Liver (tissue), 8 donors: ENCODE measurements at regions not wholly inside any gene's neighbourhood (a gene's known extent, or its start where the extent isn't known, plus 50 kb on each side); places are given as distances from the start of the nearest gene placed in this dataset.

Experiments used
- DNase-seq: peaks from one replicate; pipeline ENCODE4 v3.0.0-alpha.2; 2017; ENCODE audit warnings: low spot score
- H3K27ac ChIP-seq, 2 donors: one replicate each; pipeline ENCODE4 v1.7.0; 2013; ENCODE audit warnings: inconsistent platforms in 2 of 2, low read length in 2 of 2, control low read depth in 1 of 2, low read depth in 1 of 2, mild to moderate bottlenecking in 1 of 2
- H3K27me3 ChIP-seq, 4 donors: one replicate each; pipeline versions ENCODE4 v1.6.1 to v1.7.0; 2013; ENCODE audit warnings: low read length in 3 of 4, inconsistent platforms in 1 of 4, mild to moderate bottlenecking in 1 of 4, moderate library complexity in 1 of 4; ENCODE audit not compliant: control insufficient read depth in 4 of 4, insufficient read depth in 4 of 4
- H3K36me3 ChIP-seq, 4 donors: one replicate each; pipeline versions ENCODE4 v1.6.1 to v1.7.0; 2013; ENCODE audit warnings: low read length in 3 of 4, mild to moderate bottlenecking in 3 of 4, low read depth in 1 of 4, moderate library complexity in 1 of 4; ENCODE audit not compliant: control insufficient read depth in 4 of 4, insufficient read depth in 3 of 4
- H3K4me1 ChIP-seq, 4 donors: one replicate each; pipeline versions ENCODE4 v1.6.1 to v1.7.0; 2013; ENCODE audit warnings: low read length in 3 of 4, mild to moderate bottlenecking in 3 of 4, moderate library complexity in 1 of 4; ENCODE audit not compliant: control insufficient read depth in 4 of 4, insufficient read depth in 4 of 4
- H3K4me3 ChIP-seq, 3 donors: one replicate each; pipeline versions ENCODE4 v1.6.1 to v1.7.0; 2013; ENCODE audit warnings: low read length in 3 of 3, control low read depth in 1 of 3, low read depth in 1 of 3, mild to moderate bottlenecking in 1 of 3
- H3K9ac ChIP-seq, 2 donors: one replicate each; pipeline ENCODE4 v1.7.0; 2013; ENCODE audit warnings: low read length in 2 of 2, mild to moderate bottlenecking in 2 of 2, moderate library complexity in 2 of 2, control low read depth in 1 of 2, low read depth in 1 of 2
- H3K9me3 ChIP-seq, 4 donors: one replicate each; pipeline versions ENCODE4 v1.6.1 to v1.7.0; 2013; ENCODE audit warnings: low read length in 3 of 4; ENCODE audit not compliant: control insufficient read depth in 4 of 4
- EGR1 ChIP-seq, 2 donors: IDR thresholded peaks; 2 replicates each; pipeline ENCODE4 v1.6.1; 2016 to 2018; ENCODE audit warnings: antibody characterized with exemption in 2 of 2, low read depth in 2 of 2
- FOXA1 ChIP-seq: IDR thresholded peaks from 2 replicates; pipeline ENCODE4 v1.6.1; 2016; ENCODE audit warnings: antibody characterized with exemption
- GABPA ChIP-seq, 2 donors: IDR thresholded peaks in 1 of 2; conservative IDR thresholded peaks in 1 of 2; 2 replicates each; pipeline ENCODE4 v1.6.1; 2016; ENCODE audit warnings: antibody characterized with exemption in 2 of 2, mild to moderate bottlenecking in 1 of 2, moderate library complexity in 1 of 2
- HNF4A ChIP-seq, 2 donors: conservative IDR thresholded peaks; 2 replicates each; pipeline ENCODE4 v1.6.1; 2016; ENCODE audit warnings: antibody characterized with exemption in 2 of 2, mild to moderate bottlenecking in 2 of 2
- HNF4G ChIP-seq: IDR thresholded peaks from 2 replicates; pipeline ENCODE4 v1.6.1; 2016; ENCODE audit warnings: antibody characterized with exemption
- JUND ChIP-seq, 2 donors: IDR thresholded peaks; 2 replicates each; pipeline ENCODE4 v1.6.1; 2016; ENCODE audit warnings: antibody characterized with exemption in 2 of 2
- NR2F2 ChIP-seq: IDR thresholded peaks from 2 replicates; pipeline ENCODE4 v1.6.1; 2016; ENCODE audit warnings: antibody characterized with exemption
- RAD21 ChIP-seq, 2 donors: IDR thresholded peaks; 2 replicates each; pipeline ENCODE4 v1.6.1; 2016; ENCODE audit warnings: antibody characterized with exemption in 2 of 2, mild to moderate bottlenecking in 2 of 2
- RXRA ChIP-seq, 2 donors: IDR thresholded peaks; 2 replicates each; pipeline ENCODE4 v1.6.1; 2017 to 2018; ENCODE audit warnings: antibody characterized with exemption in 2 of 2, mild to moderate bottlenecking in 1 of 2
- SP1 ChIP-seq: IDR thresholded peaks from 2 replicates; pipeline ENCODE4 v1.6.1; 2018; ENCODE audit warnings: antibody characterized with exemption, mild to moderate bottlenecking
- TAF1 ChIP-seq: conservative IDR thresholded peaks from 2 replicates; pipeline ENCODE4 v1.6.1; 2016; ENCODE audit warnings: antibody characterized with exemption, mild to moderate bottlenecking
- YY1 ChIP-seq: IDR thresholded peaks from 2 replicates; pipeline ENCODE4 v1.6.1; 2016; ENCODE audit warnings: antibody characterized with exemption, mild to moderate bottlenecking
- WGBS: extraction: QIAGEN DNeasy Blood & Tissue Kit; methylation state at CpG from one replicate; pipeline ENCODE4 v1.1.7; 2013; 5-methylcytosine and 5-hydroxymethylcytosine counted together
- TF ChIP-seq, protein P1 (sequence below): fragments of 150-350 bp; IDR thresholded peaks from 2 replicates; pipeline ENCODE4 v1.5.1; 2017; ENCODE audit warnings: improper control_type of control experiment, low read depth, low read length; ENCODE audit not compliant: missing input control
- TF ChIP-seq, protein P2 (sequence below): IDR thresholded peaks from 2 replicates; pipeline ENCODE4 v1.6.1; 2016; ENCODE audit warnings: antibody characterized with exemption
- TF ChIP-seq, protein P3 (sequence below): IDR thresholded peaks from 2 replicates; pipeline ENCODE4 v1.6.1; 2016; ENCODE audit warnings: antibody characterized with exemption, mild to moderate bottlenecking
- TF ChIP-seq, protein P4 (sequence below): IDR thresholded peaks from 2 replicates; pipeline ENCODE4 v1.6.1; 2016; ENCODE audit warnings: antibody characterized with exemption
- TF ChIP-seq, protein P5 (sequence below): IDR thresholded peaks from 2 replicates; pipeline ENCODE4 v1.6.1; 2016; ENCODE audit warnings: antibody characterized with exemption
- donor health status: healthy.
- donor health status: healthy.
- donor health status: healthy.
- donor health status: healthy.
- donor health status: healthy.

DNA sequence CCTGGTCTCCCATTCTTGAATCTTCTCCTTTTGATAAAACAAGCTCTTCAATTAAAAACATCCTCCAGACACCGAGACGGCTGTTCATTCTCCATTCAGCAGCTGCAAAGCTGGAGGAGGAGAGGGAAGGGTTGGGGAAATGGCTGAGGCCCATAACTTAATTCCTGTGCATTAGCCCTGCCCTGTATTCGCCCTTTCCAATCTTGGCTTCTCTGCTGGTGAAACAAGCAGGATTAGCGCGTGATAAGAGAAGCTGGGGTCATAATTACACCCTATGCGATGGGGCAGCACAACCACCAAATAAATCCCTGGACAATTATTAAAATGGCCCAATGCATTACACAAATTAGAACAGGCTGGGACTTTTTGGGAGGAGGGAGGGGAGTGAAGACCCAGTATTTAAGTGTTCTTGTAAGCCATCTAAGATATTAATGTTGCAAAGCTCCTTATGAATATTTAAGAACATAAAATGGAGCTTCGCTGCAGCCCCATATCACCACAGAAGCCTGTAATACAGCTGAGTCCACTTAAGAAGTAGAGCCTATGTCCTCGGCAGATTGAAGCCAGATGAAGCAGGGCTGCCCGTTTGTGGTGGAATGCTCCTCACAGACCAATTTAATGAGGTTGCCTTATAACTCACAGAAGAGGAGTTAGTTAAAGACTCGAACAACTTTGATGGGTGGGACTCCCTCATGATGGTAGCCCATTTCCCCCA, 176.6 kb upstream of the SKOR2 start:
- no peaks in the 10 kb centered on the region for H3K36me3 ChIP-seq
- no peaks in the 10 kb centered on the region for H3K9me3 ChIP-seq
- DNase-seq: no peak
- no peak overlapping the region for H3K4me3 ChIP-seq
- no peaks in the 10 kb centered on the region for H3K4me1 ChIP-seq
- TF ChIP-seq, protein P1, sequence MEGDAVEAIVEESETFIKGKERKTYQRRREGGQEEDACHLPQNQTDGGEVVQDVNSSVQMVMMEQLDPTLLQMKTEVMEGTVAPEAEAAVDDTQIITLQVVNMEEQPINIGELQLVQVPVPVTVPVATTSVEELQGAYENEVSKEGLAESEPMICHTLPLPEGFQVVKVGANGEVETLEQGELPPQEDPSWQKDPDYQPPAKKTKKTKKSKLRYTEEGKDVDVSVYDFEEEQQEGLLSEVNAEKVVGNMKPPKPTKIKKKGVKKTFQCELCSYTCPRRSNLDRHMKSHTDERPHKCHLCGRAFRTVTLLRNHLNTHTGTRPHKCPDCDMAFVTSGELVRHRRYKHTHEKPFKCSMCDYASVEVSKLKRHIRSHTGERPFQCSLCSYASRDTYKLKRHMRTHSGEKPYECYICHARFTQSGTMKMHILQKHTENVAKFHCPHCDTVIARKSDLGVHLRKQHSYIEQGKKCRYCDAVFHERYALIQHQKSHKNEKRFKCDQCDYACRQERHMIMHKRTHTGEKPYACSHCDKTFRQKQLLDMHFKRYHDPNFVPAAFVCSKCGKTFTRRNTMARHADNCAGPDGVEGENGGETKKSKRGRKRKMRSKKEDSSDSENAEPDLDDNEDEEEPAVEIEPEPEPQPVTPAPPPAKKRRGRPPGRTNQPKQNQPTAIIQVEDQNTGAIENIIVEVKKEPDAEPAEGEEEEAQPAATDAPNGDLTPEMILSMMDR: no peak
- TF ChIP-seq, protein P2, sequence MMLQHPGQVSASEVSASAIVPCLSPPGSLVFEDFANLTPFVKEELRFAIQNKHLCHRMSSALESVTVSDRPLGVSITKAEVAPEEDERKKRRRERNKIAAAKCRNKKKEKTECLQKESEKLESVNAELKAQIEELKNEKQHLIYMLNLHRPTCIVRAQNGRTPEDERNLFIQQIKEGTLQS: no peak
- no peak for TF ChIP-seq YY1
- no peak for TF ChIP-seq NR2F2
- TF ChIP-seq RAD21 (IDR thresholded peaks at IDR 0.05): no peak
- TF ChIP-seq, protein P3, sequence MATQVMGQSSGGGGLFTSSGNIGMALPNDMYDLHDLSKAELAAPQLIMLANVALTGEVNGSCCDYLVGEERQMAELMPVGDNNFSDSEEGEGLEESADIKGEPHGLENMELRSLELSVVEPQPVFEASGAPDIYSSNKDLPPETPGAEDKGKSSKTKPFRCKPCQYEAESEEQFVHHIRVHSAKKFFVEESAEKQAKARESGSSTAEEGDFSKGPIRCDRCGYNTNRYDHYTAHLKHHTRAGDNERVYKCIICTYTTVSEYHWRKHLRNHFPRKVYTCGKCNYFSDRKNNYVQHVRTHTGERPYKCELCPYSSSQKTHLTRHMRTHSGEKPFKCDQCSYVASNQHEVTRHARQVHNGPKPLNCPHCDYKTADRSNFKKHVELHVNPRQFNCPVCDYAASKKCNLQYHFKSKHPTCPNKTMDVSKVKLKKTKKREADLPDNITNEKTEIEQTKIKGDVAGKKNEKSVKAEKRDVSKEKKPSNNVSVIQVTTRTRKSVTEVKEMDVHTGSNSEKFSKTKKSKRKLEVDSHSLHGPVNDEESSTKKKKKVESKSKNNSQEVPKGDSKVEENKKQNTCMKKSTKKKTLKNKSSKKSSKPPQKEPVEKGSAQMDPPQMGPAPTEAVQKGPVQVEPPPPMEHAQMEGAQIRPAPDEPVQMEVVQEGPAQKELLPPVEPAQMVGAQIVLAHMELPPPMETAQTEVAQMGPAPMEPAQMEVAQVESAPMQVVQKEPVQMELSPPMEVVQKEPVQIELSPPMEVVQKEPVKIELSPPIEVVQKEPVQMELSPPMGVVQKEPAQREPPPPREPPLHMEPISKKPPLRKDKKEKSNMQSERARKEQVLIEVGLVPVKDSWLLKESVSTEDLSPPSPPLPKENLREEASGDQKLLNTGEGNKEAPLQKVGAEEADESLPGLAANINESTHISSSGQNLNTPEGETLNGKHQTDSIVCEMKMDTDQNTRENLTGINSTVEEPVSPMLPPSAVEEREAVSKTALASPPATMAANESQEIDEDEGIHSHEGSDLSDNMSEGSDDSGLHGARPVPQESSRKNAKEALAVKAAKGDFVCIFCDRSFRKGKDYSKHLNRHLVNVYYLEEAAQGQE: no peak
- no peak for TF ChIP-seq HNF4G
- TF ChIP-seq RXRA (IDR thresholded peaks at IDR 0.05): no peak
- no peak for TF ChIP-seq HNF4A (conservative IDR thresholded peaks at IDR 0.05)
- no peak for TF ChIP-seq TAF1
- no peak for TF ChIP-seq SP1
- no peak for TF ChIP-seq GABPA (IDR thresholded peaks at IDR 0.05 in 1 of 2, conservative IDR thresholded peaks at IDR 0.05 in 1 of 2)
- TF ChIP-seq, protein P4, sequence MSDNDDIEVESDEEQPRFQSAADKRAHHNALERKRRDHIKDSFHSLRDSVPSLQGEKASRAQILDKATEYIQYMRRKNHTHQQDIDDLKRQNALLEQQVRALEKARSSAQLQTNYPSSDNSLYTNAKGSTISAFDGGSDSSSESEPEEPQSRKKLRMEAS: no peak
- no peak for TF ChIP-seq FOXA1
- H3K27me3 ChIP-seq: no peaks in the 10 kb centered on the region
- WGBS: 76% methylated on average over 10 of the region's 10 CpGs
- no peak overlapping the region for H3K9ac ChIP-seq
- no peak overlapping the region for H3K27ac ChIP-seq

DNA sequence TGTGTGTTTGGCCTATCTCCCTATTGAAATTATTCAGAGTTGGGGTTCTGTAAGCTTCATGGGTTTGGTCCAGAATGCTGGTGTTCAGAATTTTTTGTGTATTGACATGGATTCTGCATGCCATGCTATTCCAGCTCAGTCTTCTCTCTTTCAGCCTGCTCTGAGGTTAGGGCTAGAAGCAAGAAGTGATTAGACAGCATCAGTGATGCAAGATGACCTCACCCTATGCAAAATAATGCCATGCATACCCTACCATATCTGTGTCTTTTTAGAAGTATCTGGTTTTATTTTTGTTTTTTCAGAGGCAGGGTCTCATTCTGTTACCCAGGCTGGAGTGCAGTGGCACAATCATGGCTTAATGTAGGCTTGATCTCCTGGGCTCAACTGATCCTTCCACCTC, 175.6 kb upstream of the SKOR2 start:
- Histone ChIP-seq H3K27ac (no peak overlapping the region), H3K4me1 (no peaks in the 10 kb centered on the region), H3K36me3 (no peaks in the 10 kb centered on the region), H3K9ac (no peak overlapping the region), H3K9me3 (no peaks in the 10 kb centered on the region), H3K4me3 (no peak overlapping the region), H3K27me3 (no peaks in the 10 kb centered on the region)
- no peak for DNase-seq
- TF ChIP-seq, protein P2: no peak
- no peak for TF ChIP-seq JUND (IDR thresholded peaks at IDR 0.05)
- no peak for TF ChIP-seq RAD21 (IDR thresholded peaks at IDR 0.05)
- TF ChIP-seq, protein P5, sequence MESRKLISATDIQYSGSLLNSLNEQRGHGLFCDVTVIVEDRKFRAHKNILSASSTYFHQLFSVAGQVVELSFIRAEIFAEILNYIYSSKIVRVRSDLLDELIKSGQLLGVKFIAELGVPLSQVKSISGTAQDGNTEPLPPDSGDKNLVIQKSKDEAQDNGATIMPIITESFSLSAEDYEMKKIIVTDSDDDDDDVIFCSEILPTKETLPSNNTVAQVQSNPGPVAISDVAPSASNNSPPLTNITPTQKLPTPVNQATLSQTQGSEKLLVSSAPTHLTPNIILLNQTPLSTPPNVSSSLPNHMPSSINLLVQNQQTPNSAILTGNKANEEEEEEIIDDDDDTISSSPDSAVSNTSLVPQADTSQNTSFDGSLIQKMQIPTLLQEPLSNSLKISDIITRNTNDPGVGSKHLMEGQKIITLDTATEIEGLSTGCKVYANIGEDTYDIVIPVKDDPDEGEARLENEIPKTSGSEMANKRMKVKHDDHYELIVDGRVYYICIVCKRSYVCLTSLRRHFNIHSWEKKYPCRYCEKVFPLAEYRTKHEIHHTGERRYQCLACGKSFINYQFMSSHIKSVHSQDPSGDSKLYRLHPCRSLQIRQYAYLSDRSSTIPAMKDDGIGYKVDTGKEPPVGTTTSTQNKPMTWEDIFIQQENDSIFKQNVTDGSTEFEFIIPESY: no peak
- TF ChIP-seq HNF4A (conservative IDR thresholded peaks at IDR 0.05): no peak
- TF ChIP-seq, protein P1: no peak
- TF ChIP-seq, protein P3: no peak
- TF ChIP-seq FOXA1: no peak
- TF ChIP-seq EGR1 (IDR thresholded peaks at IDR 0.05; ENCODE audit: low read depth in 2 of 2): no peak
- TF ChIP-seq YY1: no peak
- no peak for TF ChIP-seq HNF4G
